Keratinocyte (primary cell): ENCODE measurements at regions not wholly inside any gene's neighbourhood (a gene's known extent, or its start where the extent isn't known, plus 50 kb on each side); places are given as distances from the start of the nearest gene placed in this dataset.

Experiments
- CTCF ChIP-seq, 3 experiments: IDR thresholded peaks in 1 of 3; conservative IDR thresholded peaks in 1 of 3; optimal IDR thresholded peaks in 1 of 3; 2 replicates in 2 of 3; 3 replicates in 1 of 3; pipeline versions ENCODE3 to v1.5.1; 2011; ENCODE audit warnings: low read length in 3 of 3, mild to moderate bottlenecking in 3 of 3, moderate library complexity in 2 of 3, control low read depth in 1 of 3, inconsistent platforms in 1 of 3; ENCODE audit not compliant: insufficient read depth in 2 of 3; ENCODE audit errors: extremely low read depth in 1 of 3
- EZH2 ChIP-seq: IDR thresholded peaks from one replicate; pipeline ENCODE4 v1.6.1; 2012; ENCODE audit warnings: inconsistent platforms, mild to moderate bottlenecking, low read length, moderate library complexity

- TF ChIP-seq CTCF (optimal IDR thresholded peaks at IDR 0.05 in 1 of 3, IDR thresholded peaks at IDR 0.05 in 1 of 3, conservative IDR thresholded peaks at IDR 0.05 in 1 of 3; ENCODE audit: extremely low read depth in 1 of 3, insufficient read depth in 2 of 3, low read length in 3 of 3), result no peak
- TF ChIP-seq EZH2, result no peak
Measured at GRCh38 chr17:33776304-33776703, 478.8 kb upstream of the CCL2 start.
